PFSK-1 (cell line): ENCODE measurements at regions not wholly inside any gene's neighbourhood (a gene's known extent, or its start where the extent isn't known, plus 50 kb on each side); places are given as distances from the start of the nearest gene placed in this dataset.

Experiments
- POLR2AphosphoS5 ChIP-seq: IDR thresholded peaks from 2 replicates; pipeline ENCODE4 v1.6.1; 2012; ENCODE audit warnings: low read depth, mild to moderate bottlenecking, control low read depth, low read length, moderate library complexity
- SIN3A ChIP-seq: IDR thresholded peaks from 2 replicates; pipeline ENCODE4 v1.6.1; 2012; ENCODE audit warnings: mild to moderate bottlenecking, low read length, moderate library complexity, borderline replicate concordance; ENCODE audit not compliant: insufficient read depth

DNA sequence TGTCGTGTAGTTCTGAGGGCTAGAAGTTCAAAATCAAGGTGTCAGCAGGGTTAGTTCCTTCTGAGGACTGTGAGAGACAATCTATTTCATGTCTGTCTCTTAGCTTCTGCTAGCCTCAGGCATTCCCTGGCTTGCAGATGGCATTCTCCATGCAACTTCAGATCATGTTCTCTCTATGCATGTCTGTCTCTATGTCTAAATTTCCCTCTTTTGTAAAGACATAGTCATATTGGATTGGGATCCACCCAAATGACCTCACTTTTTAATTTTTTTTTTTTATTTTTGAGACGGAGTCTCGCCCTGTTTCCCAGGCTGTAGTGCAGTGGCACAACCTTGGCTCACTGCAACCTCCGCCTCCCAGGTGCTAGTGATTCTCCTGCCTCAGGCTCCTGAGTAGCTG is 104.6 kb downstream of the RAP2B start:
- TF ChIP-seq SIN3A = no peak
- no peak for TF ChIP-seq POLR2AphosphoS5
